Parathyroid adenoma (tissue), 2 donors: ENCODE measurements at regions not wholly inside any gene's neighbourhood (a gene's known extent, or its start where the extent isn't known, plus 50 kb on each side); places are given as distances from the start of the nearest gene placed in this dataset.

Source experiments
- H2AFZ ChIP-seq: fragments of 300-600 bp; sonication (generic); one replicate; pipeline ENCODE4 v1.7.0; 2017; ENCODE audit warnings: antibody characterized with exemption, mild to moderate bottlenecking
- H3K27ac ChIP-seq: fragments of 300-600 bp; sonication (generic); one replicate; pipeline ENCODE4 v1.7.0; 2017
- H3K27me3 ChIP-seq: fragments of 300-600 bp; sonication (generic); one replicate; pipeline ENCODE4 v1.7.0; 2017; ENCODE audit warnings: low read length; ENCODE audit not compliant: control insufficient read depth, insufficient read depth
- H3K36me3 ChIP-seq: fragments of 300-600 bp; sonication (generic); one replicate; pipeline ENCODE4 v1.7.0; 2017; ENCODE audit warnings: low read length; ENCODE audit not compliant: control insufficient read depth, insufficient read depth
- H3K4me1 ChIP-seq: fragments of 300-600 bp; sonication (generic); one replicate; pipeline ENCODE4 v1.7.0; 2017; ENCODE audit warnings: control low read depth
- H3K4me2 ChIP-seq: fragments of 300-600 bp; sonication (generic); one replicate; pipeline ENCODE4 v1.7.0; 2017; ENCODE audit warnings: low read length
- H3K4me3 ChIP-seq: fragments of 300-600 bp; sonication (generic); one replicate; pipeline ENCODE4 v1.7.0; 2017; ENCODE audit warnings: low read depth, low read length
- H3K79me2 ChIP-seq: fragments of 300-600 bp; sonication (generic); one replicate; pipeline ENCODE4 v1.7.0; 2017; ENCODE audit warnings: control low read depth
- H3K9ac ChIP-seq: fragments of 300-600 bp; sonication (generic); one replicate; pipeline ENCODE4 v1.7.0; 2017; ENCODE audit warnings: mild to moderate bottlenecking
- H3K9me3 ChIP-seq: fragments of 300-600 bp; sonication (generic); one replicate; pipeline ENCODE4 v1.7.0; 2017; ENCODE audit warnings: low read length; ENCODE audit not compliant: control insufficient read depth
- TF ChIP-seq, protein P1 (sequence below): fragments of 300-600 bp; sonication (generic); IDR thresholded peaks from one replicate; pipeline ENCODE4 v1.7.0; 2017; ENCODE audit warnings: antibody characterized with exemption, mild to moderate bottlenecking
- donor health status: primary hyperparathyroidism.

- H3K27me3 ChIP-seq: no peaks in the 10 kb centered on the region
- no peak overlapping the region for H3K27ac ChIP-seq
- no peak overlapping the region for H3K4me2 ChIP-seq
- H3K4me3 ChIP-seq: no peak overlapping the region
- H3K9me3 ChIP-seq: no peaks in the 10 kb centered on the region
- no peak overlapping the region for H2AFZ ChIP-seq
- no peak overlapping the region for H3K9ac ChIP-seq
- TF ChIP-seq, protein P1, sequence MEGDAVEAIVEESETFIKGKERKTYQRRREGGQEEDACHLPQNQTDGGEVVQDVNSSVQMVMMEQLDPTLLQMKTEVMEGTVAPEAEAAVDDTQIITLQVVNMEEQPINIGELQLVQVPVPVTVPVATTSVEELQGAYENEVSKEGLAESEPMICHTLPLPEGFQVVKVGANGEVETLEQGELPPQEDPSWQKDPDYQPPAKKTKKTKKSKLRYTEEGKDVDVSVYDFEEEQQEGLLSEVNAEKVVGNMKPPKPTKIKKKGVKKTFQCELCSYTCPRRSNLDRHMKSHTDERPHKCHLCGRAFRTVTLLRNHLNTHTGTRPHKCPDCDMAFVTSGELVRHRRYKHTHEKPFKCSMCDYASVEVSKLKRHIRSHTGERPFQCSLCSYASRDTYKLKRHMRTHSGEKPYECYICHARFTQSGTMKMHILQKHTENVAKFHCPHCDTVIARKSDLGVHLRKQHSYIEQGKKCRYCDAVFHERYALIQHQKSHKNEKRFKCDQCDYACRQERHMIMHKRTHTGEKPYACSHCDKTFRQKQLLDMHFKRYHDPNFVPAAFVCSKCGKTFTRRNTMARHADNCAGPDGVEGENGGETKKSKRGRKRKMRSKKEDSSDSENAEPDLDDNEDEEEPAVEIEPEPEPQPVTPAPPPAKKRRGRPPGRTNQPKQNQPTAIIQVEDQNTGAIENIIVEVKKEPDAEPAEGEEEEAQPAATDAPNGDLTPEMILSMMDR: no peak
- H3K4me1 ChIP-seq: no peaks in the 10 kb centered on the region
- no peaks in the 10 kb centered on the region for H3K79me2 ChIP-seq
- no peaks in the 10 kb centered on the region for H3K36me3 ChIP-seq
These were observed 353.6 kb upstream of the SLCO3A1 start for GRCh38 chr15:91499774-91500383.

DNA sequence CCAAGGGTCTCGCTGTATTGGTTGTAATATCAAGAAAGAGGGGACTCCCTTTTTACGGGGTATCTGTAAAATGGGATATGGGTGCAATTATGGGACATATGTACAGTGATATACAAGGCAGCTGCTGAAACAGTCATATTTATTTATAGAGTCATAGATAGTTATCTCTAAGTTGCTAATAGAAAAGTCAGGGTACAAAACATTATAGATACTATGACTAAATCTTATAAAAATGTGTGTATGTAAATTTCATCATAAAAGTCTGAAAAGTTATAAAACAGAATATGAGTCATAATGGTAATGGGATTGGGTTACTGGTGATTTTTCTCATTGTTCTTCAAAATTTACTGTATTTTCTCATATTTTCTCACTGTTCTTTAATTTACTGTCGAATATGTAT lies 344.9 kb upstream of the SLCO3A1 start:
- Histone ChIP-seq H3K4me2 (no peak overlapping the region), H3K79me2 (no peaks in the 10 kb centered on the region), H3K27me3 (no peaks in the 10 kb centered on the region), H3K27ac (no peak overlapping the region), H2AFZ (no peak overlapping the region), H3K9me3 (no peaks in the 10 kb centered on the region), H3K36me3 (no peaks in the 10 kb centered on the region), H3K4me1 (no peaks in the 10 kb centered on the region), H3K9ac (no peak overlapping the region), H3K4me3 (no peak overlapping the region)
- TF ChIP-seq, protein P1: no peak

DNA sequence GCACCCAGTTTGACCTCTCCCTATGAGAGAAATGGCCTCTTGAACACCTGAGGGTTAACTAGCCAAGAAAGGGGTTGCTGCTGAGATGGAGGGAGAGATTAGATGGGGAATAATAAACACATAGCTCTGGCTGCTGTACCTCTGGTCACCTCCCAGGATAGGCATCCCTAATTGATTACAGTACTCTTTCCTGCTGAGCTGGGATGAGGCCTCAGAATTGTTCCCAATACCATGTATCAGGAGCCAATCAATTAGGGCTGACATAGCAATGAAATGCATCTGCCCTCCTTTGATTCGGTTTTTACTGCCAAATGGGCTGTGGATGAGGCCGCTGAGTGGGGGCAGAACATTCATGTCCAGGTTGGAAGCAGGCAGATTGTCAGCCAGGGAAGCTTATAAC lies 339.4 kb upstream of the SLCO3A1 start:
- Histone ChIP-seq H3K9ac (no peak overlapping the region), H3K9me3 (no peaks in the 10 kb centered on the region), H3K36me3 (no peaks in the 10 kb centered on the region), H2AFZ (no peak overlapping the region), H3K27me3 (no peaks in the 10 kb centered on the region), H3K79me2 (no peaks in the 10 kb centered on the region), H3K4me2 (no peak overlapping the region), H3K4me1 (no peaks in the 10 kb centered on the region), H3K4me3 (no peak overlapping the region), H3K27ac (no peak overlapping the region)
- TF ChIP-seq, protein P1: no peak

DNA sequence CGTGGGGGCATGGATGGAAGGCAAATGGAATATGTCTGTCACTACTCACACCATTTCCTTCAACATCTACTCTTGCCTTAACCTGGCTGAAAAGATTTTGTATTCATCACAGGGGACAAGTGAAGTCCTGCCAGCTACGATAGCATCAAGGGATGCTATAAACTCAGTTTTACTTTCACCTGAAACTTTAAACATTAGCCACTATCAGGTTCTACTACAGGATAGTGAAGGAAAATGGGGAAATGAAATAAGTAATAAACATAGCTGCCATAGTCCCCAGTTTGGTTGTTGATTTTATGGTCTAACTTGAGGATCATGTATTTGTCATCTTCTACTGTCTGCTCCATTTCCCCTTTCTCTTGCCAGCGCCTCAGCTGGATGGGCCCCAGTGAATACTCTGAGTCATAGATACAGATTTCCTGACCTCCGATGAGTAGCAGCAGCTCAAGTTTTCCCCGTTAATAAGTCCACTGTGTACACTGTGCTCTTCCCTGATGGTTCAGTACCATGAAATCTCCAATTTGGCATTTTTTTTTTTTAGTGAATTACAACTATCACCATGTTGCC lies 338.2 kb upstream of the SLCO3A1 start:
- Histone ChIP-seq H3K36me3 (no peaks in the 10 kb centered on the region), H3K27ac (no peak overlapping the region), H3K4me1 (no peaks in the 10 kb centered on the region), H3K4me2 (no peak overlapping the region), H3K9ac (no peak overlapping the region), H3K27me3 (no peaks in the 10 kb centered on the region), H3K79me2 (no peaks in the 10 kb centered on the region), H3K4me3 (no peak overlapping the region), H3K9me3 (no peaks in the 10 kb centered on the region), H2AFZ (no peak overlapping the region)
- TF ChIP-seq, protein P1: no peak

DNA sequence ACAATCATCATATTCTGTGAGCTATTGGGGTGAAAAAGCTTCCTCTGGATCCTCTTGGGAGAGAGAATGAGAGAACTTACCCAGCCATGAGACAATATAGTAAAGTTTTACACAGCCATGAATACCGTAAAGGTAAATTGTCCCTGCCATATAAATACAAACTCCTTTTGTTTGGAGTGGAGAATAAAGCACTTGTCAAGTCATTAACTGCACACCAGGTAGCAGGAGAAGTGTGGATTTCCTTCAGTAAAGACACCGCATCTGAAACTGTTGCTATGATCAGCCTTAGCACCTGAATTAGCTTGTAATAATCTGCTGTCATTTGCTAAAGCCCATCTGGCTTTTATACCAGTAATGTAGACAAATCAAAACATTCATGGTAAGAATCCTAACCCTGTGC lies 336.6 kb upstream of the SLCO3A1 start:
- no peak overlapping the region for H3K4me3 ChIP-seq
- no peak overlapping the region for H3K27ac ChIP-seq
- H3K9me3 ChIP-seq: no peaks in the 10 kb centered on the region
- no peaks in the 10 kb centered on the region for H3K4me1 ChIP-seq
- H3K4me2 ChIP-seq: no peak overlapping the region
- no peaks in the 10 kb centered on the region for H3K79me2 ChIP-seq
- TF ChIP-seq, protein P1: no peak
- no peak overlapping the region for H3K9ac ChIP-seq
- H3K27me3 ChIP-seq: no peaks in the 10 kb centered on the region
- H3K36me3 ChIP-seq: no peaks in the 10 kb centered on the region
- no peak overlapping the region for H2AFZ ChIP-seq
